Immature natural killer cell (primary cell): ENCODE measurements at regions not wholly inside any gene's neighbourhood (a gene's known extent, or its start where the extent isn't known, plus 50 kb on each side); places are given as distances from the start of the nearest gene placed in this dataset.
"Not testable (repeated sequence)": the region's sequence is repeated elsewhere in the genome, so short reads cannot be mapped to it uniquely, and the experiment has no call there.

ENCODE experiments used
- DNase-seq, 3 donors: peaks; one replicate each; pipeline ENCODE4 v3.0.0; 2022; ENCODE audit warnings: mixed read lengths in 1 of 3
- H3K27ac Mint-ChIP-seq, 6 donors: one replicate each; pipeline ENCODE4 v1.8.0; 2020; ENCODE audit warnings: mixed read lengths in 6 of 6, mild to moderate bottlenecking in 5 of 6, inconsistent platforms in 4 of 6, moderate library complexity in 3 of 6
- H3K27me3 Mint-ChIP-seq, 3 donors: one replicate each; pipeline ENCODE4 v1.8.0; 2020 to 2021; ENCODE audit warnings: low read depth in 3 of 3, mild to moderate bottlenecking in 3 of 3, mixed read lengths in 3 of 3, moderate library complexity in 3 of 3, inconsistent platforms in 1 of 3
- H3K36me3 Mint-ChIP-seq, 3 donors: one replicate each; pipeline ENCODE4 v1.8.0; 2020; ENCODE audit warnings: mixed read lengths in 3 of 3, inconsistent platforms in 2 of 3, mild to moderate bottlenecking in 2 of 3
- H3K4me1 Mint-ChIP-seq, 2 donors: one replicate each; pipeline ENCODE4 v1.8.0; 2020; ENCODE audit warnings: inconsistent platforms in 2 of 2, mild to moderate bottlenecking in 2 of 2, mixed read lengths in 2 of 2, moderate library complexity in 1 of 2
- H3K4me3 Mint-ChIP-seq, 5 donors: one replicate each; pipeline ENCODE4 v1.8.0; 2020; ENCODE audit warnings: mild to moderate bottlenecking in 5 of 5, mixed read lengths in 5 of 5, inconsistent platforms in 3 of 5, moderate library complexity in 3 of 5
- H3K9me3 Mint-ChIP-seq, 6 donors: one replicate each; pipeline ENCODE4 v1.8.0; 2020; ENCODE audit warnings: mild to moderate bottlenecking in 6 of 6, mixed read lengths in 6 of 6, inconsistent platforms in 4 of 6, moderate library complexity in 3 of 6

DNA sequence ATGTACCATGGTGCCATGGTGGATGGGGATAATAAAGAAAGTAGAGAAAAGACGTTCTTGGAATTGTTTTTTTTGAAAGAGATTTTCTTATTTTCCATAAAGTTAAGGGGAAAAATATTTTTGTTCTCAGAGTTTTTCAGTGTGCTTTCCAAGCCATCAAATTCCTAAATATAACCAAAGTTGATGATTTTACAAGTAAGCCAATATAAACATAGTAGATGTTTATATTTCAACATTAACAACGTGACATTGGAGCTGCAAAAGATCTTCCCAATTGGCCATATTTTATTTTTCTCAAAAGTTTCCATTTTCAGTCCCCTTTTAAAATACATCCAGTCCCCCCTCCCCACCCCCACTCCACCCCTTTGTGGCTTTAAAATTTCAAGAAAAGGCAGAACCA is 80.9 kb upstream of the PICALM start:
- Mint-ChIP-seq H3K4me1 (peaks cover 52 to 65% of the 10 kb centered on the region in 2 donors), H3K4me3 (no peak overlapping the region), H3K27me3 (peaks cover 0 to 3% (median 0%) of the 10 kb centered on the region in 3 donors), H3K27ac (no peak overlapping the region), H3K9me3 (no peaks in the 10 kb centered on the region), H3K36me3 (peaks cover 0 to 3% (median 0%) of the 10 kb centered on the region in 3 donors)
- DNase-seq: no peak

DNA sequence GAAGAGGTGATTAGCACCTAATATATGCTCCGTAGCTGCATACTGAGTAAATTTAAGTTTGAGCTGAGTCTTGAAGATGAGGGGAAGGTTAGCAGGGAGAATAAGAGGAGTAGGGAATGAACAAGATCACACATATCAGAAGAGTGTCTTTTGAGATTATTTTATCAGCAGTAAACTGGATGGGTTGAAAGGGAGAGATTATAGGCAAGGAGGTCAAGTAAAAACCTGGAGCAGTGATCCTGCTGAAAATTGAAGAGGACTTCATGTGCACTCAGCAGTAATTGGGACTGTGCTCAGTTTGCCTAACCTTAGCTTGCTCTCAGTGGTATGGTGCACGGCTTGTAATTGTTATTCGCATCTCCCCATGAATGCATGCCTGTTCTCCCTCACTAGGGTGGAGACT is 79.5 kb upstream of the PICALM start:
- Mint-ChIP-seq H3K4me1 (peaks cover 61 to 72% of the 10 kb centered on the region in 2 donors), H3K27me3 (peaks cover 2 to 3% (median 3%) of the 10 kb centered on the region in 3 donors), H3K4me3 (no peak overlapping the region), H3K9me3 (no peaks in the 10 kb centered on the region), H3K27ac (peak overlapping the region in 5 of 6 donors; percentile 1 to 85 (median 26)), H3K36me3 (peaks cover 0 to 3% (median 0%) of the 10 kb centered on the region in 3 donors)
- DNase-seq: no peak

DNA sequence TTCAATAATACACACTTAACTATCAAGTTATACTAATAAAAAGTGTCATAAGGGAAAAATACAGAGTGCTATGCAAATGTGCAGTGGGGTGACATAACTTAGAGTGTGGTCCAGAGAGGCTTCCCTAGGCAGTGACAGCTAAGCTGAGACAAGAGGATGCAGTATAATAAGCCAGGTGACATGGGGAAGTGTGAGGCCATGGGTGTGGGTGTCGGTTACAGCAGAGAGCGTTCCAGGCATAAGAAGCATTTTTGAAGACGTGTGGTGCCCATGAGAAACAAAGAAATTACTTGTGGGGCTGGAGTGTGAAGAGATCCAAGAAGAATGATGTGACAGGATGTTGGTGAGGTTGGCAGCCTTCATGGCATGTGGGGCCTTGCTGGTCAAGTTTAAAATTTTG is 78.1 kb upstream of the PICALM start:
- Mint-ChIP-seq H3K4me3 (peak overlapping the region in 2 of 5 donors; percentile 0 to 1), H3K27me3 (peaks cover 0 to 3% (median 3%) of the 10 kb centered on the region in 3 donors), H3K9me3 (no peaks in the 10 kb centered on the region), H3K4me1 (peaks cover 61 to 72% of the 10 kb centered on the region in 2 donors), H3K36me3 (peaks cover 0 to 3% (median 3%) of the 10 kb centered on the region in 3 donors), H3K27ac (peak overlapping the region; percentile 9 to 80 (median 52))
- DNase-seq: peak in 1 of 3 donors; percentile 26

DNA sequence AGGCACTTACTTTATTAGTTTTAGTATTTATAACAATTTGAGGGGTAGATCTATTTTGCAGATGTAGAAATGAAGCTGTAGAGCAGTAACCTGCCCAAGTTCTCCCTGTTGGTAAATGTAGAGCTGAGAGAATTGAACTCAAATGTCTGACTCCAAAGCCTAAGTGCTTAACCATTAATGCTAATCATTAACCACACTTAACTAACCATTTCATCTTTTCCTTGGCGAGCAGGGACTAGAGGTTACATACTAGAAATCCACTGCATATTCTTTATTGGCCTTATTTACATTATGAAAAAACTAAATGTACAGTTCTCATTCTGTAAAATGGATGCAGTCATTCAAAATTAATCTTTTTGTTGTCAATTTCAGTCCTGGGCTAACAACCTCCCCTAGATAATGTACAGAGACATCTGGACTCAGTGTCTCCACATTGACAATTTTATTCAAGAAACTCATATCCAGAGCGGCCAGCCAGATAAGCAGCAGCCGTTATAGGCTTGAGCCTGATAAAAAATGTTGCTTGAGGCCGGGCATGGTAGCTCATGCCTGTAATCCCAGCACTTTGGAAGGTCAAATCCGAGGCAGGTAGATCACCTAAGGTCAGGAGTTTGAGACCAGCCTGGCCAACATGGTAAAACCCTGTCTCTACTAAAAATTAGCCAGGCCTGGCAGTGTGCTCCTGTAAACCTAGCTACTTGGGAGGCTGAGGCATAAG is 76.7 kb upstream of the PICALM start:
- peaks cover 0 to 3% (median 3%) of the 10 kb centered on the region in 3 donors for H3K27me3 Mint-ChIP-seq
- peak overlapping the region in 2 of 5 donors; percentile 8 to 12 for H3K4me3 Mint-ChIP-seq
- H3K36me3 Mint-ChIP-seq: peaks cover 0 to 3% (median 3%) of the 10 kb centered on the region in 3 donors
- no peak for DNase-seq
- peaks cover 62 to 72% of the 10 kb centered on the region in 2 donors for H3K4me1 Mint-ChIP-seq
- H3K27ac Mint-ChIP-seq: peak overlapping the region; percentile 87 to 98 (median 94)
- H3K9me3 Mint-ChIP-seq: no peaks in the 10 kb centered on the region

DNA sequence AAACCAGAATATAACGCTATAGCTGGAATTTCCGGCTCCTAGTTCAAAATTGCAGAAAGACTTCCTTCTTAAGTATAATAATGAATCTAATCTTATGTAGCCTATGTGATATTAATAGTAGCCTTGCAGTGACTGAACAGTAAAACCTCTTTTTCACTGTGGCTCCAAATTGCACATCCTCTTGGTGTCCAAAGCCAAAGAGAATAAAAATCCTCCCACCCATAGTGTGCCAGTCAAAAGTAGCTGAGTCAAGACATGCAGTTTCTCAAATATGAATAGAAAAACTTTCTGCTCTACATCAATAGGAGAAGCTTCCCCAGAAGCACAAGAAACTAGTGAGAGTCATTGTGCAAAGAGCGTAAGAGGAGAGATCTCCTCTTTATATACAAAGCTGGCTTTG is 76.0 kb upstream of the PICALM start:
- no peak for DNase-seq
- H3K27me3 Mint-ChIP-seq: peaks cover 0 to 3% (median 3%) of the 10 kb centered on the region in 3 donors
- H3K27ac Mint-ChIP-seq: peak overlapping the region; percentile 87 to 98 (median 94)
- H3K4me1 Mint-ChIP-seq: peaks cover 69 to 79% of the 10 kb centered on the region in 2 donors
- peak overlapping the region; percentile 74 to 83 (median 81) for H3K4me3 Mint-ChIP-seq
- no peaks in the 10 kb centered on the region for H3K9me3 Mint-ChIP-seq
- H3K36me3 Mint-ChIP-seq: peaks cover 0 to 3% (median 3%) of the 10 kb centered on the region in 3 donors

DNA sequence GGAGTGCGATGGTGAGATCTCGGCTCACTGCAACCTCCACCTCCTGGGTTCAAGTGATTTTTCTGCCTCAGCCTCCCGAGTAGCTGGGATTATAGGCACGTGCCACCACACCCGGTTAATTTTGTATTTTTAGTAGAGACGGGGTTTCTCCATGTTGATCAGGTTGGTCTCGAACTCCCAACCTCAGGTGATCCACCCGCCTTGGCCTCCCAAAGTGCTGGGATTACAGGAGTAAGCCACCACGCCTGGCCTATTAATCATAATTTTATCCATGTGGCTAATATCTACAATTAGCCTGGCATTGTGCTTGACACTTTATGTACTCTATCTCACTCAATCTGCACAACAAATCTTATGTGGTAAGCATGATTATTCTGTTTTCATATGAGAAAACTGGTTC is 75.2 kb upstream of the PICALM start:
- H3K9me3 Mint-ChIP-seq, H3K36me3 Mint-ChIP-seq, H3K27me3 Mint-ChIP-seq: not testable (repeated sequence)
- Mint-ChIP-seq H3K4me1 (peaks cover 77 to 86% of the 10 kb centered on the region in 2 donors), H3K4me3 (peak overlapping the region; percentile 74 to 83 (median 81)), H3K27ac (peak overlapping the region; percentile 87 to 98 (median 94))
- DNase-seq: peak in 1 of 3 donors; percentile 19

DNA sequence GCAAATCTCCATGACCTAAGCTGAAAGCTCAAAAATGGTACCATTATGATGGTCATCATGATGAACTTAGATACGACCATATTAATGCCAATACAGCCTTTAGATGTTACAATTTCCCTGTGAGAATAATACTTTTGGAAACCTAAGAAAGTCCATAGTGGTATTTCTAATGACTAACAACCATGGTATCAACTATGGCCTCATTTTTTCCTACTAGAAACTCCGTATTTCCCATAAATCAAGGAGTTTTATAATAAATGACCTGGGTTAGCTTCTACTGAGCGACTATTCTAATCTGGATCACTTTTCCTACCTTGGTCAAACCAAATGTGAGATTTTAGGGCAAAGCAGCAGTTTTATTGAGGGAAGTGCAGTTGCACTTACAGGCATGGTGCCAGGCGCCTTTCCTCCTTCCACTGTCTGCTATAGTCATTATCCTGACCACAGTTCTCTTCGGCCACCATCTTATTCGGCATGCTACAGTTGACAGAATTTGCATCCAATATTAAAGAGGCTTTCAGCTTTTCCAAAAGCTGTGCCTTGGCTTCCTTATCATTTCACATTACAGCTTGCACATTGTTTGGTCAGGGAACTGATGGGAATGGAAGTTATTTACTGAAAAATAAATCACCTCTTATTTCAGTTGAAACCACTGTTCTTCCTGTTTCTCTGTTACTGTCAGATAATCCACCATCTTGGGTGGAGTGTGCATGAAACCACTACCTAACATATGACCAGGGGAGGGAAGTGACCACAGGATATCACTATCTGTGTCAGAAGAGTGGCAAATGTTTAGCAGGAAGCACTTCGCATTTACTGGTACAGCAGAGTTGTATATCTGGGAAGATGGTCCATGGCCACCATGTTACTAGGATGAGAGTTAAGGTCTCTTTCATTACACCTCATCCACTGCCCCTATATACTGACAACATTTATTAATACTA is 74.5 kb upstream of the PICALM start:
- H3K9me3 Mint-ChIP-seq: no peaks in the 10 kb centered on the region
- H3K4me1 Mint-ChIP-seq: peaks cover 84 to 92% of the 10 kb centered on the region in 2 donors
- peaks cover 0 to 3% (median 3%) of the 10 kb centered on the region in 3 donors for H3K36me3 Mint-ChIP-seq
- H3K4me3 Mint-ChIP-seq: peak overlapping the region; percentile 74 to 83 (median 81)
- peak; percentile 75 to 79 (median 76) for DNase-seq
- peaks cover 2 to 6% (median 3%) of the 10 kb centered on the region in 3 donors for H3K27me3 Mint-ChIP-seq
- peak overlapping the region; percentile 87 to 98 (median 94) for H3K27ac Mint-ChIP-seq

DNA sequence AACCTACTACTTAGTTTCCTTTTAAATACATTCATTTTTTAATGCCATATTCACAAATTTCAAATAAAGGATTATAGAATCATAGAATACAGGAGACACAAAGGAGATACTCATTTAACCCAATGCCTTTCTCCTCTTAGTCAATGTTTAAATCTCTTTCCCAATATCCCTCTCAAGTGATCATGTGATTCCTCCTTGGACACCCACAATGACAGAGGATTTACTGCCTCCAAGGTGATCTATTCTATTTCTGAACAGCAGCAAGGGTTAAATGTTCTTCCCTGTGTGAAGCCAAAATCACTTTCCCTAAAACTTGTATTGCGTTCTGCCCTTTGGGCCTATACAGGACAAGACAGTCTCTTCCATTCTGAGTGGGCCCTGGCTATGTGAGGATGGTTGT is 73.3 kb upstream of the PICALM start:
- no peak for DNase-seq
- H3K4me3 Mint-ChIP-seq: peak overlapping the region in 4 of 5 donors; percentile 24 to 83 (median 58)
- H3K9me3 Mint-ChIP-seq: no peaks in the 10 kb centered on the region
- peaks cover 92 to 96% of the 10 kb centered on the region in 2 donors for H3K4me1 Mint-ChIP-seq
- H3K27me3 Mint-ChIP-seq: peaks cover 2 to 6% (median 3%) of the 10 kb centered on the region in 3 donors
- peak overlapping the region; percentile 87 to 98 (median 94) for H3K27ac Mint-ChIP-seq
- H3K36me3 Mint-ChIP-seq: peaks cover 0 to 3% (median 0%) of the 10 kb centered on the region in 3 donors

DNA sequence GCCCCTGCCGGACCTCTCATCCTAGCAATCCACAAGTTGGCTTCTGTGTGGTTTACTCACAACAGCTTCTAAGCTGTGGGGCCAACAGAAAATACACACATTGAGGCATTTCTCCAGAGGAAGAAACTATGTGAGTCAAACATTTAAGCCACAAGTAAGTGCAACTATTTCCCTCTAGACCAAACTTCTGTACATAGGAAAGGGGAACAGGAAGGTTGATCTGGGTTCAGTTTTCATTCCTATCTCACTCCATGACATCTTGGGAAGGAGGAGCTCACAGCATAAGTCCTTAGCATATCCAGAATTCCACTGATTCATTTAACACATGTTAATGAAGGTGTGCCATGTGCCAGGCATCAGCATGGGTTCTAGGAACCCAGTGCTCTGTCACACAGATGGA is 72.8 kb upstream of the PICALM start:
- Mint-ChIP-seq H3K9me3 (no peaks in the 10 kb centered on the region), H3K27me3 (peaks cover 2 to 6% (median 3%) of the 10 kb centered on the region in 3 donors), H3K36me3 (peaks cover 0 to 4% (median 0%) of the 10 kb centered on the region in 3 donors), H3K4me3 (peak overlapping the region; percentile 17 to 83 (median 35)), H3K27ac (peak overlapping the region; percentile 87 to 98 (median 94)), H3K4me1 (peaks cover 89 to 96% of the 10 kb centered on the region in 2 donors)
- no peak for DNase-seq

DNA sequence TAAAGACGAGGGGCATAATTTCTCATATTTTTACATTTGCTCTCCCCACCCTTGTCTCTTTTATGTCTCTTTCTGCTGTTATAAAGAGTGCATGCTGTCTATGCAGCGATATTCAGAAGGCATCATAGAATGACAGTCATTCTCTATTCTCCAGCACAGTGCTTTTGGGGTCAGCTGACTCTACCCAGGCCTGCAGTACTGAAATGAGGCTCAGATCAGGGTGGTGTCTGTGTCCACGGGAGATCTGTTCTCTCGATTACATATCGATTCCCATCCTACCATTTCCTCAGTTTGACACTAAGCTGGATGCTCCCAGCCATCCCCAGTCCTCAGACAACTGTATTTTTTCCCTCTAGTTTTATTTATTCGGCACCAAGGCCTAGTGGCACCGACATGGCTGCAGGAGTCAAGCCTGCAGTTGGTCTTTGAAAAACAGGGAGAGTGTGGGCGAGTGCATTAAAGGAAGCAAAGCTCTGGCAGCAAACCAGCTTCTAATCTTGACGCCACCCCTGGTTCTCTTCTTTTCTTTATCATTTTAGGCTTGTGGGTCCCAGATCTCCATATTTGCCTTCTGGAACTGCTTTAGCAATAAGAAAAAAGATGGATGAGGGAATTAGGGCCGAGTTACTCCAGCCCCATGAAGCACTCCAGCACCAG is 71.6 kb upstream of the PICALM start:
- Mint-ChIP-seq H3K27ac (peak overlapping the region; percentile 87 to 98 (median 94)), H3K4me3 (peak overlapping the region in 4 of 5 donors; percentile 7 to 75 (median 57)), H3K4me1 (peaks cover 87 to 97% of the 10 kb centered on the region in 2 donors), H3K27me3 (peaks cover 2 to 6% (median 3%) of the 10 kb centered on the region in 3 donors), H3K36me3 (peaks cover 0 to 6% (median 0%) of the 10 kb centered on the region in 3 donors), H3K9me3 (no peaks in the 10 kb centered on the region)
- no peak for DNase-seq

DNA sequence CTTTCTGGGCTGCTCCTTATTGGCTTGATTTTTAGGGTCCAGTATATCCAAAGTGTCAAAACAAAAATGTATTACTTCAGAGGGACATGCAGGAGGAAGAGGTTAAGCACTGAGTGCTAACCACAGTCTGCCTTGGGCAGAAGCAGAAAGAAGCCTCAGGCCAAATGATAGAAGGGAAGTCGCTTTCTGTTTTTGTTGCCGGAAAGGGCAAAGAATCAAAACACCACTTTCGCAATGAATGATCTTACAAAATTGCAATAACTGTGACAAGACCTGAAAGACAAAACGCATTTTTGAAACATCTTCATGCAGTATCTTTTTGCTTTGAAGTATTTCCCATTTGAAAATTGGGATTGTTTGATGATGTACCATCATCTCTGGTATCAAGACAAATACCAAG is 70.1 kb upstream of the PICALM start:
- Mint-ChIP-seq H3K9me3 (no peaks in the 10 kb centered on the region), H3K27me3 (peaks cover 2 to 6% (median 3%) of the 10 kb centered on the region in 3 donors), H3K36me3 (peaks cover 0 to 6% (median 0%) of the 10 kb centered on the region in 3 donors), H3K4me1 (peaks cover 77 to 90% of the 10 kb centered on the region in 2 donors), H3K27ac (peak overlapping the region; percentile 87 to 98 (median 94)), H3K4me3 (peak overlapping the region; percentile 73 to 83 (median 78))
- DNase-seq: peak; percentile 66 to 69 (median 69)

DNA sequence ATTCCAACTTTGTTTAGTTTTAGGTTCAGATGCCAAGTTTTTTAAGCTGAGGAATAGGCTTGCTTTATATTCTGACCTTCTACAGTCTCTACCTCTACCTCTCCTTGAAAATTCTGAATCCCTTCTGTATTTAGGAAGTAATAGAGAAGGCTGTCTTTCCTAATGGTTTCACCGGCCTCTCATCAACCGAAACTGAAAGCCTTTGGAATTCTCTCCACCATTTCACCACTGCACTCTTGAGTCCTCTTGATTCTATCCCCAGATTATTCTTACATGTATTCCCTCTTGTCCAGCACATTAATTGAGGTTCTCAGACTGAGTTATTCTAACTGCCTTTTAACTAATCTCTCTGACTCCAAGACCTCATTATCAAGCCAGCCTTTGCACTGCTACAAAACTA is 67.7 kb upstream of the PICALM start:
- peaks cover 53 to 66% of the 10 kb centered on the region in 2 donors for H3K4me1 Mint-ChIP-seq
- peak overlapping the region in 3 of 6 donors; percentile 37 to 73 (median 72) for H3K27ac Mint-ChIP-seq

DNA sequence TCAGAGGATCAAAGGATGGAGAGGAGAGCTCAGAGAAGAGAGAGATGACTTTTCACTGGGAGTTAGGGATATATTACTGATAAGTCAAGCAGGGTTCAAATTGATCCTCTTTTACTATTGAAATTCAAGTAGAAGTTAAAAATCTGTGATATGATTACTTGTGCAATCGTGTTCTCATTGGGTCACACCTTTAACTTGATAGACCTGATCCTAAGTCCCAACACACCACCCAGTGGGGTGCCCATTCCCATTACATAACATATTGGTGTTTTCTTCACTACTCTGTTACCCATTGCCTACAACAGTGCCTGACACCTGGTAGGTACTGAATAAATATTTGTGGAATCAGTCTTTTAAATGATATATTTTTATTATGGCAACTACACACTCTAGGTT is 66.4 kb upstream of the PICALM start:
- no peak for DNase-seq
- Mint-ChIP-seq H3K9me3 (no peaks in the 10 kb centered on the region), H3K4me3 (no peak overlapping the region), H3K27ac (no peak overlapping the region), H3K36me3 (peaks cover 0 to 3% (median 0%) of the 10 kb centered on the region in 3 donors), H3K27me3 (peaks cover 0 to 3% (median 2%) of the 10 kb centered on the region in 3 donors), H3K4me1 (peaks cover 41 to 53% of the 10 kb centered on the region in 2 donors)

More for the DNA sequence above, 67.7 kb upstream of the PICALM start:
- peak overlapping the region in 1 of 5 donors; percentile 36 for H3K4me3 Mint-ChIP-seq
- H3K27me3 Mint-ChIP-seq: peaks cover 0 to 3% (median 2%) of the 10 kb centered on the region in 3 donors
- peaks cover 0 to 3% (median 0%) of the 10 kb centered on the region in 3 donors for H3K36me3 Mint-ChIP-seq
- no peak for DNase-seq
- no peaks in the 10 kb centered on the region for H3K9me3 Mint-ChIP-seq
